ENCODE measurements at regions not wholly inside any gene's neighbourhood (a gene's known extent, or its start where the extent isn't known, plus 50 kb on each side); places are given as distances from the start of the nearest gene placed in this dataset.

GRCh38 chr7:155365146-155365874 lies 67.6 kb downstream of the INSIG1 start:
- no peaks in the 10 kb centered on the region for H3K36me3 Mint-ChIP-seq (ENCODE audit: low read depth)
- TF ChIP-seq CTCF (IDR thresholded peaks at IDR 0.05): no peak
- intact Hi-C loops (cut with DNase I, micrococcal nuclease): no loop called here
- H3K9me3 Mint-ChIP-seq: no peaks in the 10 kb centered on the region
- no peak overlapping the region for H3K4me3 Mint-ChIP-seq
- peaks cover 67% of the 10 kb centered on the region for H3K27me3 Mint-ChIP-seq
- H3K4me3 ChIP-seq (ENCODE audit: low read length): no peak overlapping the region
- no peak overlapping the region for H3K27ac Mint-ChIP-seq
- H3K27me3 ChIP-seq (ENCODE audit: control insufficient read depth in 1 of 2, insufficient read depth in 2 of 2, low read length in 2 of 2): peaks cover 12 to 16% of the 10 kb centered on the region in 2 experiments
- H3K36me3 ChIP-seq (ENCODE audit: insufficient read depth, low read length): no peaks in the 10 kb centered on the region
- H3K4me1 ChIP-seq (ENCODE audit: insufficient read depth, low read length): no peaks in the 10 kb centered on the region
- peaks cover 4% of the 10 kb centered on the region for H3K4me1 Mint-ChIP-seq (ENCODE audit: low read depth)
- CTCF ChIA-PET: interaction anchor here (0.7 kb wide), 1 partner anchor 226 kb away, joined by 4 read pairs; no protein-coding TSS in a partner anchor
- H3K27ac ChIP-seq (ENCODE audit: low read depth in 1 of 2, low read length in 2 of 2): no peak overlapping the region
- no peak for ATAC-seq (ENCODE audit: poor library complexity)
- peaks cover 0 to 5% of the 10 kb centered on the region in 2 experiments for H3K9me3 ChIP-seq (ENCODE audit: control insufficient read depth in 1 of 2, insufficient read depth in 1 of 2, low read length in 2 of 2)
- POLR2A ChIA-PET: no interaction called here
- DNase-seq: peak in 1 of 14 experiments; percentile 11

- H3K27ac ChIP-seq (ENCODE audit: low read depth in 1 of 2, low read length in 2 of 2): no peak overlapping the region
- no peaks in the 10 kb centered on the region for H3K9me3 Mint-ChIP-seq
- CTCF ChIA-PET: no interaction called here
- peaks cover 65% of the 10 kb centered on the region for H3K27me3 Mint-ChIP-seq
- peaks cover 0 to 14% of the 10 kb centered on the region in 2 experiments for H3K9me3 ChIP-seq (ENCODE audit: control insufficient read depth in 1 of 2, insufficient read depth in 1 of 2, low read length in 2 of 2)
- ATAC-seq (ENCODE audit: poor library complexity): no peak
- no peak overlapping the region for H3K27ac Mint-ChIP-seq
- peaks cover 37 to 50% of the 10 kb centered on the region in 2 experiments for H3K27me3 ChIP-seq (ENCODE audit: control insufficient read depth in 1 of 2, insufficient read depth in 2 of 2, low read length in 2 of 2)
- H3K36me3 ChIP-seq (ENCODE audit: insufficient read depth, low read length): no peaks in the 10 kb centered on the region
- intact Hi-C loops (cut with DNase I, micrococcal nuclease): no loop called here
- no peak overlapping the region for H3K4me3 ChIP-seq (ENCODE audit: low read length)
- no peak overlapping the region for H3K4me3 Mint-ChIP-seq
- H3K4me1 ChIP-seq (ENCODE audit: insufficient read depth, low read length): peaks cover 25% of the 10 kb centered on the region
- H3K36me3 Mint-ChIP-seq (ENCODE audit: low read depth): no peaks in the 10 kb centered on the region
- H3K4me1 Mint-ChIP-seq (ENCODE audit: low read depth): peaks cover 13% of the 10 kb centered on the region
- peak in 1 of 14 experiments; percentile 14 for DNase-seq
- no peak for TF ChIP-seq CTCF (IDR thresholded peaks at IDR 0.05)
- POLR2A ChIA-PET: no interaction called here
Observed at GRCh38 chr7:155368894-155369600, 71.4 kb downstream of the INSIG1 start.

GRCh38 chr7:155369766-155370165 lies 72.1 kb downstream of the INSIG1 start:
- DNase-seq (no peak), ATAC-seq (ENCODE audit: poor library complexity) (no peak)
- H3K27ac ChIP-seq (ENCODE audit: low read depth in 1 of 2, low read length in 2 of 2): no peak overlapping the region
- H3K4me1 ChIP-seq (ENCODE audit: insufficient read depth, low read length): peaks cover 30% of the 10 kb centered on the region
- H3K27ac Mint-ChIP-seq: no peak overlapping the region
- H3K4me1 Mint-ChIP-seq (ENCODE audit: low read depth): peaks cover 16% of the 10 kb centered on the region
- peaks cover 0 to 14% of the 10 kb centered on the region in 2 experiments for H3K9me3 ChIP-seq (ENCODE audit: control insufficient read depth in 1 of 2, insufficient read depth in 1 of 2, low read length in 2 of 2)
- CTCF ChIA-PET: no interaction called here
- intact Hi-C loops (cut with DNase I, micrococcal nuclease): loop anchor here in 1 of 2 experiments (10.0 kb wide), 1 partner anchor 135 kb away; no protein-coding TSS in a partner anchor
- H3K36me3 ChIP-seq (ENCODE audit: insufficient read depth, low read length): no peaks in the 10 kb centered on the region
- H3K9me3 Mint-ChIP-seq: no peaks in the 10 kb centered on the region
- H3K4me3 Mint-ChIP-seq: no peak overlapping the region
- H3K27me3 Mint-ChIP-seq: peaks cover 62% of the 10 kb centered on the region
- peaks cover 41 to 54% of the 10 kb centered on the region in 2 experiments for H3K27me3 ChIP-seq (ENCODE audit: control insufficient read depth in 1 of 2, insufficient read depth in 2 of 2, low read length in 2 of 2)
- TF ChIP-seq CTCF (IDR thresholded peaks at IDR 0.05): no peak
- POLR2A ChIA-PET: no interaction called here
- H3K36me3 Mint-ChIP-seq (ENCODE audit: low read depth): no peaks in the 10 kb centered on the region
- H3K4me3 ChIP-seq (ENCODE audit: low read length): no peak overlapping the region

Data from CD4-positive, alpha-beta T cell (primary cell).